Liver (tissue), 8 donors: ENCODE measurements at regions not wholly inside any gene's neighbourhood (a gene's known extent, or its start where the extent isn't known, plus 50 kb on each side); places are given as distances from the start of the nearest gene placed in this dataset.

Source experiments
- DNase-seq: peaks from one replicate; pipeline ENCODE4 v3.0.0-alpha.2; 2017; ENCODE audit warnings: low spot score
- H3K27ac ChIP-seq, 2 donors: one replicate each; pipeline ENCODE4 v1.7.0; 2013; ENCODE audit warnings: inconsistent platforms in 2 of 2, low read length in 2 of 2, control low read depth in 1 of 2, low read depth in 1 of 2, mild to moderate bottlenecking in 1 of 2
- H3K27me3 ChIP-seq, 4 donors: one replicate each; pipeline versions ENCODE4 v1.6.1 to v1.7.0; 2013; ENCODE audit warnings: low read length in 3 of 4, inconsistent platforms in 1 of 4, mild to moderate bottlenecking in 1 of 4, moderate library complexity in 1 of 4; ENCODE audit not compliant: control insufficient read depth in 4 of 4, insufficient read depth in 4 of 4
- H3K36me3 ChIP-seq, 4 donors: one replicate each; pipeline versions ENCODE4 v1.6.1 to v1.7.0; 2013; ENCODE audit warnings: low read length in 3 of 4, mild to moderate bottlenecking in 3 of 4, low read depth in 1 of 4, moderate library complexity in 1 of 4; ENCODE audit not compliant: control insufficient read depth in 4 of 4, insufficient read depth in 3 of 4
- H3K4me1 ChIP-seq, 4 donors: one replicate each; pipeline versions ENCODE4 v1.6.1 to v1.7.0; 2013; ENCODE audit warnings: low read length in 3 of 4, mild to moderate bottlenecking in 3 of 4, moderate library complexity in 1 of 4; ENCODE audit not compliant: control insufficient read depth in 4 of 4, insufficient read depth in 4 of 4
- H3K4me3 ChIP-seq, 3 donors: one replicate each; pipeline versions ENCODE4 v1.6.1 to v1.7.0; 2013; ENCODE audit warnings: low read length in 3 of 3, control low read depth in 1 of 3, low read depth in 1 of 3, mild to moderate bottlenecking in 1 of 3
- H3K9ac ChIP-seq, 2 donors: one replicate each; pipeline ENCODE4 v1.7.0; 2013; ENCODE audit warnings: low read length in 2 of 2, mild to moderate bottlenecking in 2 of 2, moderate library complexity in 2 of 2, control low read depth in 1 of 2, low read depth in 1 of 2
- H3K9me3 ChIP-seq, 4 donors: one replicate each; pipeline versions ENCODE4 v1.6.1 to v1.7.0; 2013; ENCODE audit warnings: low read length in 3 of 4; ENCODE audit not compliant: control insufficient read depth in 4 of 4
- EGR1 ChIP-seq, 2 donors: IDR thresholded peaks; 2 replicates each; pipeline ENCODE4 v1.6.1; 2016 to 2018; ENCODE audit warnings: antibody characterized with exemption in 2 of 2, low read depth in 2 of 2
- FOXA2 ChIP-seq: IDR thresholded peaks from 2 replicates; pipeline ENCODE4 v1.6.1; 2016; ENCODE audit warnings: antibody characterized with exemption
- GABPA ChIP-seq, 2 donors: IDR thresholded peaks in 1 of 2; conservative IDR thresholded peaks in 1 of 2; 2 replicates each; pipeline ENCODE4 v1.6.1; 2016; ENCODE audit warnings: antibody characterized with exemption in 2 of 2, mild to moderate bottlenecking in 1 of 2, moderate library complexity in 1 of 2
- HNF4A ChIP-seq, 2 donors: conservative IDR thresholded peaks; 2 replicates each; pipeline ENCODE4 v1.6.1; 2016; ENCODE audit warnings: antibody characterized with exemption in 2 of 2, mild to moderate bottlenecking in 2 of 2
- JUND ChIP-seq, 2 donors: IDR thresholded peaks; 2 replicates each; pipeline ENCODE4 v1.6.1; 2016; ENCODE audit warnings: antibody characterized with exemption in 2 of 2
- NR2F2 ChIP-seq: IDR thresholded peaks from 2 replicates; pipeline ENCODE4 v1.6.1; 2016; ENCODE audit warnings: antibody characterized with exemption
- RAD21 ChIP-seq, 2 donors: IDR thresholded peaks; 2 replicates each; pipeline ENCODE4 v1.6.1; 2016; ENCODE audit warnings: antibody characterized with exemption in 2 of 2, mild to moderate bottlenecking in 2 of 2
- RXRA ChIP-seq, 2 donors: IDR thresholded peaks; 2 replicates each; pipeline ENCODE4 v1.6.1; 2017 to 2018; ENCODE audit warnings: antibody characterized with exemption in 2 of 2, mild to moderate bottlenecking in 1 of 2
- SP1 ChIP-seq: IDR thresholded peaks from 2 replicates; pipeline ENCODE4 v1.6.1; 2018; ENCODE audit warnings: antibody characterized with exemption, mild to moderate bottlenecking
- TAF1 ChIP-seq: conservative IDR thresholded peaks from 2 replicates; pipeline ENCODE4 v1.6.1; 2016; ENCODE audit warnings: antibody characterized with exemption, mild to moderate bottlenecking
- YY1 ChIP-seq: IDR thresholded peaks from 2 replicates; pipeline ENCODE4 v1.6.1; 2016; ENCODE audit warnings: antibody characterized with exemption, mild to moderate bottlenecking
- WGBS: extraction: QIAGEN DNeasy Blood & Tissue Kit; methylation state at CpG from one replicate; pipeline ENCODE4 v1.1.7; 2013; 5-methylcytosine and 5-hydroxymethylcytosine counted together
- TF ChIP-seq, protein P1 (sequence below): IDR thresholded peaks from 2 replicates; pipeline ENCODE4 v1.6.1; 2016; ENCODE audit warnings: antibody characterized with exemption
- TF ChIP-seq, protein P2 (sequence below): fragments of 150-350 bp; IDR thresholded peaks from 2 replicates; pipeline ENCODE4 v1.5.1; 2017; ENCODE audit warnings: improper control_type of control experiment, low read depth, low read length; ENCODE audit not compliant: missing input control
- TF ChIP-seq, protein P3 (sequence below): IDR thresholded peaks from 2 replicates; pipeline ENCODE4 v1.6.1; 2016; ENCODE audit warnings: antibody characterized with exemption
- TF ChIP-seq, protein P4 (sequence below): IDR thresholded peaks from 2 replicates; pipeline ENCODE4 v1.6.1; 2016; ENCODE audit warnings: antibody characterized with exemption
- donor health status: healthy.
- donor health status: healthy.
- donor health status: healthy.
- donor health status: healthy.
- donor health status: healthy.

DNA sequence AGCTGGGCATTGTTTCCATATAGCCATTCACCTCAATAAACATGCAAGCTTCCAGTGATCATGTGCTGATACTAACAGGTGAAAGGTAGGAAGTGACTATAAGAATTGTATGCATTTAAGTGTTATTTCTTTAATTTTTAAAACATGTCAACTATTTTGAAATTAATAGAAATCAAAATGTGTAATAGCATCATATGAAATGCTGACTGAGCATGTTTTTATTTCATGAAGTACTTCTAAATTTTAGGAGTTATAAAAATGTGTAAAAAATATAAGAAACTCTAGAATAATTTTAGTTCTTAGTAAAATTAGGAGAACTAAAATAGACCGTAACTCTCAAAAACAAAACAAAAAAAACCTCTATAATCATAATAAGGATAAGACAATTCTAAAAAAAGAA lies 229.3 kb upstream of the ARPP21 start:
- Histone ChIP-seq H3K4me1 (no peaks in the 10 kb centered on the region), H3K27me3 (no peaks in the 10 kb centered on the region), H3K27ac (no peak overlapping the region), H3K36me3 (no peaks in the 10 kb centered on the region), H3K9me3 (no peaks in the 10 kb centered on the region), H3K4me3 (no peak overlapping the region), H3K9ac (no peak overlapping the region)
- TF ChIP-seq FOXA2 (no peak), TAF1 (no peak)
- DNase-seq: no peak
- 95% methylated on average over 1 of the region's 1 CpG for WGBS

DNA sequence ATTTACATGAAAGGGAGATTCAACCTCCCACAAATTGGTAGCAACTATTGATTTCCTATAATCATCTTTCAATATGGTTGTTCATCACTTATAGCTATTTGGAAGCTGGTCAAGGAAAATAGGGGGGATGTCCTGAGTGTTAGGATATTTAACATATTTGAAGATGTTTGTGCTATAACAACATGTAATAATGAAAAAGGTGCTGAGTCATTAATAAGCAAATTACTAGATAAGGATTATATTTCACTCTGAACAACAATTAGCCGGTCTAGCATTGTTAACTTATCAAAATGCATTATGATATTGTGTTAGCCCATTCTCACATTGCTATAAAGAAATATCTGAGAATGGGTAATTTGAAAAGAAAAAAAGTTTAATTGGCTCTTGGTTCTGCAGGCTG lies 225.8 kb upstream of the ARPP21 start:
- Histone ChIP-seq H3K4me3 (no peak overlapping the region), H3K9ac (no peak overlapping the region), H3K36me3 (no peaks in the 10 kb centered on the region), H3K27ac (no peak overlapping the region), H3K27me3 (no peaks in the 10 kb centered on the region), H3K9me3 (no peaks in the 10 kb centered on the region), H3K4me1 (peaks cover 0 to 6% (median 4%) of the 10 kb centered on the region in 4 donors)
- DNase-seq: no peak
- TF ChIP-seq FOXA2 (no peak), EGR1 (IDR thresholded peaks at IDR 0.05; ENCODE audit: low read depth in 2 of 2) (no peak), TAF1 (no peak), RAD21 (IDR thresholded peaks at IDR 0.05) (no peak), JUND (IDR thresholded peaks at IDR 0.05) (no peak), RXRA (IDR thresholded peaks at IDR 0.05) (no peak), NR2F2 (no peak), SP1 (no peak), HNF4A (conservative IDR thresholded peaks at IDR 0.05) (no peak), GABPA (IDR thresholded peaks at IDR 0.05 in 1 of 2, conservative IDR thresholded peaks at IDR 0.05 in 1 of 2) (no peak)
- TF ChIP-seq, protein P1, sequence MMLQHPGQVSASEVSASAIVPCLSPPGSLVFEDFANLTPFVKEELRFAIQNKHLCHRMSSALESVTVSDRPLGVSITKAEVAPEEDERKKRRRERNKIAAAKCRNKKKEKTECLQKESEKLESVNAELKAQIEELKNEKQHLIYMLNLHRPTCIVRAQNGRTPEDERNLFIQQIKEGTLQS: no peak
- TF ChIP-seq, protein P2, sequence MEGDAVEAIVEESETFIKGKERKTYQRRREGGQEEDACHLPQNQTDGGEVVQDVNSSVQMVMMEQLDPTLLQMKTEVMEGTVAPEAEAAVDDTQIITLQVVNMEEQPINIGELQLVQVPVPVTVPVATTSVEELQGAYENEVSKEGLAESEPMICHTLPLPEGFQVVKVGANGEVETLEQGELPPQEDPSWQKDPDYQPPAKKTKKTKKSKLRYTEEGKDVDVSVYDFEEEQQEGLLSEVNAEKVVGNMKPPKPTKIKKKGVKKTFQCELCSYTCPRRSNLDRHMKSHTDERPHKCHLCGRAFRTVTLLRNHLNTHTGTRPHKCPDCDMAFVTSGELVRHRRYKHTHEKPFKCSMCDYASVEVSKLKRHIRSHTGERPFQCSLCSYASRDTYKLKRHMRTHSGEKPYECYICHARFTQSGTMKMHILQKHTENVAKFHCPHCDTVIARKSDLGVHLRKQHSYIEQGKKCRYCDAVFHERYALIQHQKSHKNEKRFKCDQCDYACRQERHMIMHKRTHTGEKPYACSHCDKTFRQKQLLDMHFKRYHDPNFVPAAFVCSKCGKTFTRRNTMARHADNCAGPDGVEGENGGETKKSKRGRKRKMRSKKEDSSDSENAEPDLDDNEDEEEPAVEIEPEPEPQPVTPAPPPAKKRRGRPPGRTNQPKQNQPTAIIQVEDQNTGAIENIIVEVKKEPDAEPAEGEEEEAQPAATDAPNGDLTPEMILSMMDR: no peak
- TF ChIP-seq, protein P3, sequence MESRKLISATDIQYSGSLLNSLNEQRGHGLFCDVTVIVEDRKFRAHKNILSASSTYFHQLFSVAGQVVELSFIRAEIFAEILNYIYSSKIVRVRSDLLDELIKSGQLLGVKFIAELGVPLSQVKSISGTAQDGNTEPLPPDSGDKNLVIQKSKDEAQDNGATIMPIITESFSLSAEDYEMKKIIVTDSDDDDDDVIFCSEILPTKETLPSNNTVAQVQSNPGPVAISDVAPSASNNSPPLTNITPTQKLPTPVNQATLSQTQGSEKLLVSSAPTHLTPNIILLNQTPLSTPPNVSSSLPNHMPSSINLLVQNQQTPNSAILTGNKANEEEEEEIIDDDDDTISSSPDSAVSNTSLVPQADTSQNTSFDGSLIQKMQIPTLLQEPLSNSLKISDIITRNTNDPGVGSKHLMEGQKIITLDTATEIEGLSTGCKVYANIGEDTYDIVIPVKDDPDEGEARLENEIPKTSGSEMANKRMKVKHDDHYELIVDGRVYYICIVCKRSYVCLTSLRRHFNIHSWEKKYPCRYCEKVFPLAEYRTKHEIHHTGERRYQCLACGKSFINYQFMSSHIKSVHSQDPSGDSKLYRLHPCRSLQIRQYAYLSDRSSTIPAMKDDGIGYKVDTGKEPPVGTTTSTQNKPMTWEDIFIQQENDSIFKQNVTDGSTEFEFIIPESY: no peak
- TF ChIP-seq, protein P4, sequence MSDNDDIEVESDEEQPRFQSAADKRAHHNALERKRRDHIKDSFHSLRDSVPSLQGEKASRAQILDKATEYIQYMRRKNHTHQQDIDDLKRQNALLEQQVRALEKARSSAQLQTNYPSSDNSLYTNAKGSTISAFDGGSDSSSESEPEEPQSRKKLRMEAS: no peak
- WGBS: 93% methylated on average over 1 of the region's 1 CpG

DNA sequence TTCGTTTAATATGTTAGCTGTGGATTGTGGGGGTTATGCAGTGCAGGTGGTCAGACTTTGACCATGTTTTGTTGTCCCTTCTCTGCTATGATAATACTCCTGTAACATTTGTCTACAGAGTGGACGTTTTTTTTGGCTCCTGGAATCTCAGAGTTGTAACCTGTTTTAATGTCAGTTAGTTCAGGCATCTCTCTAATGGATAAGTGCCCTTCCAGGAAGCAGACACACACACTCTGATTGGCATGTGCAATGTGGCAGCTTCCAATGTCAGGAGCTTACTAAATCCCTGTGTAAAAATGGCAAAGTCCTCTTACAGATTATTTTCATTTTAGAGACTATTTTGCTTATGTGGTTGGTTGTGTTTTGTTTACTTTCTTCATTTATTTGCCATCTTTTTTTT lies 222.2 kb upstream of the ARPP21 start:
- WGBS: 14% methylated on average over 2 of the region's 2 CpGs
- no peaks in the 10 kb centered on the region for H3K27me3 ChIP-seq
- H3K4me1 ChIP-seq: peaks cover 0 to 6% (median 4%) of the 10 kb centered on the region in 4 donors
- peak; percentile 32 for TF ChIP-seq YY1
- no peak for TF ChIP-seq JUND (IDR thresholded peaks at IDR 0.05)
- TF ChIP-seq FOXA2: no peak
- TF ChIP-seq HNF4A (conservative IDR thresholded peaks at IDR 0.05): peak in 1 of 2 donors; percentile 27
- peak in 1 of 2 donors; percentile 8 for TF ChIP-seq RAD21 (IDR thresholded peaks at IDR 0.05)
- TF ChIP-seq RXRA (IDR thresholded peaks at IDR 0.05): peak in 1 of 2 donors; percentile 9
- H3K9ac ChIP-seq: no peak overlapping the region
- DNase-seq: no peak
- no peak overlapping the region for H3K4me3 ChIP-seq
- H3K36me3 ChIP-seq: no peaks in the 10 kb centered on the region
- H3K9me3 ChIP-seq: no peaks in the 10 kb centered on the region
- peak overlapping the region in 1 of 2 donors; percentile 38 for H3K27ac ChIP-seq
